Bronchial epithelial cell (primary cell): ENCODE measurements at regions not wholly inside any gene's neighbourhood (a gene's known extent, or its start where the extent isn't known, plus 50 kb on each side); places are given as distances from the start of the nearest gene placed in this dataset.

ENCODE experiments used
- DNase-seq: peaks from one replicate; pipeline ENCODE4 v3.0.0-alpha.2; 2010; ENCODE audit warnings: low read depth
- FAIRE-seq: peaks from 2 replicates; lab custom pipeline; 2011; peaks lifted over from hg19 to GRCh38; lab: Jason Lieb, UNC
- H3K27me3 ChIP-seq: 2 replicates; pipeline ENCODE4 v1.5.1; 2011; ENCODE audit warnings: low read length; ENCODE audit not compliant: control insufficient read depth, insufficient read depth
- H3K36me3 ChIP-seq: 2 replicates; pipeline ENCODE4 v1.5.1; 2011; ENCODE audit warnings: low read length; ENCODE audit not compliant: control insufficient read depth, insufficient read depth
- H3K4me3 ChIP-seq: 2 replicates; pipeline ENCODE4 v1.5.1; 2011; ENCODE audit warnings: mild to moderate bottlenecking, low read depth, low read length, control low read depth
- TF ChIP-seq, protein P1 (sequence below): IDR thresholded peaks from 2 replicates; pipeline ENCODE4 v1.5.1; 2011; ENCODE audit warnings: mild to moderate bottlenecking, moderate library complexity, low read length, control low read depth, inconsistent platforms; ENCODE audit not compliant: insufficient read depth, severe bottlenecking

DNA sequence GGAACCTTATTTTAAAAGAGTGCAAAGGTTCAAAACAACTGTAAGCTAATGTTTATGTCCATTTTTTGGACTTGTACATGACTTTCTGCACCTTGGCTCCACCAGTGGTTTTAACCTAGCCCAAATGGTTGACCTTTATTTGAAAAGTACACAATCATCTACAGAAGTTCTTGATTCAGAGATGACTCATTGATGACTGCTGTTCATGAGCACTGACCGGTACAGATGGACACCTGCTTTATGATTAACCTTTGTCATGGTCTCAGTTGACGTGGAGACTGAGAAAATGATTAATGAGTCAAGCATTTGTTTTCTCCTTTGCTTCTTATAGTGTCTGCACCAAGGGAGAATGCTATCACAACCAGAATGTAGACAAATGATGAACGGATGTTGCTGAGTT is 55.7 kb upstream of the PTER start:
- FAIRE-seq = peak; percentile 66
- no peak overlapping the region for H3K4me3 ChIP-seq
- TF ChIP-seq, protein P1, sequence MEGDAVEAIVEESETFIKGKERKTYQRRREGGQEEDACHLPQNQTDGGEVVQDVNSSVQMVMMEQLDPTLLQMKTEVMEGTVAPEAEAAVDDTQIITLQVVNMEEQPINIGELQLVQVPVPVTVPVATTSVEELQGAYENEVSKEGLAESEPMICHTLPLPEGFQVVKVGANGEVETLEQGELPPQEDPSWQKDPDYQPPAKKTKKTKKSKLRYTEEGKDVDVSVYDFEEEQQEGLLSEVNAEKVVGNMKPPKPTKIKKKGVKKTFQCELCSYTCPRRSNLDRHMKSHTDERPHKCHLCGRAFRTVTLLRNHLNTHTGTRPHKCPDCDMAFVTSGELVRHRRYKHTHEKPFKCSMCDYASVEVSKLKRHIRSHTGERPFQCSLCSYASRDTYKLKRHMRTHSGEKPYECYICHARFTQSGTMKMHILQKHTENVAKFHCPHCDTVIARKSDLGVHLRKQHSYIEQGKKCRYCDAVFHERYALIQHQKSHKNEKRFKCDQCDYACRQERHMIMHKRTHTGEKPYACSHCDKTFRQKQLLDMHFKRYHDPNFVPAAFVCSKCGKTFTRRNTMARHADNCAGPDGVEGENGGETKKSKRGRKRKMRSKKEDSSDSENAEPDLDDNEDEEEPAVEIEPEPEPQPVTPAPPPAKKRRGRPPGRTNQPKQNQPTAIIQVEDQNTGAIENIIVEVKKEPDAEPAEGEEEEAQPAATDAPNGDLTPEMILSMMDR = no peak
- no peaks in the 10 kb centered on the region for H3K27me3 ChIP-seq
- DNase-seq = peak; percentile 50
- H3K36me3 ChIP-seq = no peaks in the 10 kb centered on the region

- Histone ChIP-seq H3K36me3 (no peaks in the 10 kb centered on the region), H3K27me3 (no peaks in the 10 kb centered on the region), H3K4me3 (no peak overlapping the region)
- TF ChIP-seq, protein P1 = no peak
- DNase-seq = no peak
- FAIRE-seq = no peak
Measured at GRCh38 chr10:16384021-16384420, 52.8 kb upstream of the PTER start.

DNA sequence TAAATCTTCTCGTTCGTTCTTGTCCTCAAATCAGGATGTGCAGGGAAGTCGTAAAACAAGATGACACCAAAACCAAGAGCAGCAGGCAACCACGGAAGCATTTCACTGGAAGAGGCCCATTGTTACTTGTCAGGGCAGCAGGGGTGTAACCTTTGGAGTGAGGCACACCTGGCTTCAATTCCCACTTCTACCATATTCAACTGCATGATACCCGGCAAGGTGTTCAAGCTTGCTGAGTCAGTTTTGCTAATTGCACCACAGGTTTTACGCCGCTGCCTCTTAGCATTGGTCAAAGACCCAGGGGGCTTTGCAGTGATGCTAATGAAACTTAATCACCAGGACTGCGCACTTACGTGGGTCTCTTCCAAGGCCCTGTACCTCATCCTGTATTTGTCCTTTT is 50.0 kb upstream of the PTER start:
- no peaks in the 10 kb centered on the region for H3K36me3 ChIP-seq
- H3K4me3 ChIP-seq = no peak overlapping the region
- FAIRE-seq (no peak), DNase-seq (no peak)
- TF ChIP-seq, protein P1 = no peak
- no peaks in the 10 kb centered on the region for H3K27me3 ChIP-seq
